WERI-Rb-1 (cell line): ENCODE measurements at regions not wholly inside any gene's neighbourhood (a gene's known extent, or its start where the extent isn't known, plus 50 kb on each side); places are given as distances from the start of the nearest gene placed in this dataset.

Experiments
- DNase-seq: peaks from one replicate; pipeline ENCODE4 v3.0.0-alpha.2; 2020
- H3K27ac ChIP-seq: fragments of 250-450 bp; sonication (Bioruptor Pico); 2 replicates; pipeline ENCODE4 v1.5.1; 2020; ENCODE audit warnings: mild to moderate bottlenecking, moderate library complexity
- H3K27me3 ChIP-seq: fragments of 250-450 bp; sonication (Bioruptor Pico); 2 replicates; pipeline ENCODE4 v1.5.1; 2021; ENCODE audit warnings: mild to moderate bottlenecking, low read depth, moderate library complexity; ENCODE audit not compliant: insufficient read depth, severe bottlenecking
- H3K36me3 ChIP-seq: fragments of 250-450 bp; sonication (Bioruptor Pico); 2 replicates; pipeline ENCODE4 v1.5.1; 2020; ENCODE audit warnings: mild to moderate bottlenecking, moderate library complexity
- H3K4me3 ChIP-seq: 2 replicates; pipeline ENCODE4 v1.5.1; 2011; ENCODE audit warnings: low read depth, mild to moderate bottlenecking, control low read depth, low read length
- H3K9me3 ChIP-seq: fragments of 250-450 bp; sonication (Bioruptor Pico); 2 replicates; pipeline ENCODE4 v1.5.1; 2021; ENCODE audit warnings: mild to moderate bottlenecking, moderate library complexity; ENCODE audit not compliant: severe bottlenecking
- TF ChIP-seq, protein P1 (sequence below): IDR thresholded peaks from 2 replicates; pipeline ENCODE4 v1.5.1; 2011; ENCODE audit warnings: low read depth, mild to moderate bottlenecking, control low read depth, inconsistent platforms, low read length

DNA sequence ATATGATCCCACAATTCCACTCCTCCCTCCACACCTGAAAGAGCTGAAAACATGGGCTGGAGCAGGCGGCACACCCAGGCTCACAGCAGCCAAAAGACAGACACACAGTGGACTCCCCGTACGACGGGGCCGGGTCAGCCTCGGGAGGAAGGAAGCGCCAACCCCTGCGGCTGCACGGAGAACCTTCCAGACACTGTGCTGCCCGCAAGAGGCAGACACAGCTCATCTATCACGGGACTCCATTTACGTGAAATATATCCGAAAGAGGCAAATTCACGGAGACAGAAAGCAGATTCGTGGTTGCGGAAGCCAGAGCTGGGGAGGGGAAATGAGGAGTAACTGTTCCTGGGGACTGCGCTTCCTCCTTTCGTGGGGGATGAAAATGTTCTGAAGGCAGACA lies 165.0 kb downstream of the BRD1 start:
- TF ChIP-seq, protein P1, sequence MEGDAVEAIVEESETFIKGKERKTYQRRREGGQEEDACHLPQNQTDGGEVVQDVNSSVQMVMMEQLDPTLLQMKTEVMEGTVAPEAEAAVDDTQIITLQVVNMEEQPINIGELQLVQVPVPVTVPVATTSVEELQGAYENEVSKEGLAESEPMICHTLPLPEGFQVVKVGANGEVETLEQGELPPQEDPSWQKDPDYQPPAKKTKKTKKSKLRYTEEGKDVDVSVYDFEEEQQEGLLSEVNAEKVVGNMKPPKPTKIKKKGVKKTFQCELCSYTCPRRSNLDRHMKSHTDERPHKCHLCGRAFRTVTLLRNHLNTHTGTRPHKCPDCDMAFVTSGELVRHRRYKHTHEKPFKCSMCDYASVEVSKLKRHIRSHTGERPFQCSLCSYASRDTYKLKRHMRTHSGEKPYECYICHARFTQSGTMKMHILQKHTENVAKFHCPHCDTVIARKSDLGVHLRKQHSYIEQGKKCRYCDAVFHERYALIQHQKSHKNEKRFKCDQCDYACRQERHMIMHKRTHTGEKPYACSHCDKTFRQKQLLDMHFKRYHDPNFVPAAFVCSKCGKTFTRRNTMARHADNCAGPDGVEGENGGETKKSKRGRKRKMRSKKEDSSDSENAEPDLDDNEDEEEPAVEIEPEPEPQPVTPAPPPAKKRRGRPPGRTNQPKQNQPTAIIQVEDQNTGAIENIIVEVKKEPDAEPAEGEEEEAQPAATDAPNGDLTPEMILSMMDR, result no peak
- DNase-seq, result no peak
- Histone ChIP-seq H3K9me3 (no peaks in the 10 kb centered on the region), H3K4me3 (no peak overlapping the region), H3K27me3 (no peaks in the 10 kb centered on the region), H3K27ac (no peak overlapping the region), H3K36me3 (no peaks in the 10 kb centered on the region)

DNA sequence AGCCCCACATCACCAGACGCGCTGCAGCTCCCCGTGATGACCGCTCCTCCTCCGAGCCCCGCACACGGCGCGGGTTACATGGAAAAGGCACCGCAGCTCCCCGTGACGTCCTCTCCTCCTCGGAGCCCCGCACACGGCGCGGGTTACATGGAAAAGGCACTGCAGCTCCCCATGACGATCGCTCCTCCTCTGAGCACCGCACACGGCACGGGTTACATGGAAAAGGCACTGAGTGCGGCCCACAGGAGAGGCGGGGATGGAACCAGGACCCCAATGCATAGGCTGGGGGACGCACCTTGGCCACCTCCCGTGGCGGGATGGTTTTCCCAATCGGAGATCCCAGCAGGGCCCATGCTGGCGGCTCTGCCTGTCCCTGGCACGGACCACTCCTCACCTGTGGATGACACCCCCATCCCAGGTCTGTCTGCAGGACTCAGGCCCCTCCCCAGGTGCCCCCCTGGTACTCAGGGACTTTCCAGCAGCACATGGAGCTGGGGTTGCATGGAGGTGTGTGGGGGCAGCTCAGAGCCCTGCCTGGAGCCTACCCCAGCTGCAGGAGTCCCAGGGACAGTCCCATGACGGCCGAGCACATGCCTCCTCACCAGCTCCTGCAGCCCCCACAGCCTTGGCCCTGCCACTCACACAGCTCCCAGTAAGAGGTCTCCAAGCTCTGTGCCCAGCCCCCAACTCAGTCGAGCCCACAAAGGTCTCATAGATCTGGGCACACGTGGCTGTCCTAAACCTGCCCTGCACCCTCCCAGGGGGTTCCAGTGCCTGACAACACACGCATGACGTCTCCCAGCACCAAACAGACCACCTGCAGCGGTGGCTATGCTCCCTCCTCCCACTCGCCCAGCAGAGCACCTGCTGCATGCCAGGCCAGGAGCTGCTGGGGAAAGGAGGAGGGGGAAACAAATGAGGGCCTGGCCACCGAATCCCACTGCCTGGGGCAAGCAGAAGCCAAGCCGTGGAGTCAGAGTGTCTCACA lies 166.6 kb downstream of the BRD1 start:
- H3K27ac ChIP-seq, result no peak overlapping the region
- no peaks in the 10 kb centered on the region for H3K9me3 ChIP-seq
- H3K36me3 ChIP-seq, result no peaks in the 10 kb centered on the region
- TF ChIP-seq, protein P1, result no peak
- no peak overlapping the region for H3K4me3 ChIP-seq
- H3K27me3 ChIP-seq, result no peaks in the 10 kb centered on the region
- no peak for DNase-seq

DNA sequence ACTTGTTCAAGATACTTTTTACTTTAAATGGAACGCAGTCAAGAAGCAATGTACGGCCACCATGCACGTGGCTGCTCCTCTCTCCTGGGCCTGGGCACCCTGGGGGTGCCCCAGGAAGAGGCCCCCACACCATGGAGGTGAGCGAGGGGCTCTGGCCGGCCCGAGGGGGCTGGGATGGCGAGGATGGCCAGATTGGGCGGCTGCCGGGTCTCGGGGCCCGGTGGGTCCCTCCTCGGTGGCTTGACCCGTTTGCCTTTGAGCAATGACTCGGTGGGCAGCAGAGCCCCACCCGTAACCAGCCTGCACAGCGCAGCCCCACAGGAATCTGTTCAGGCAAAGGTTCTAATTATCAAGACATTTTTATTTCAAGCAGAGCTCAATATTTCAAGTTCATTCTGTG lies 167.4 kb downstream of the BRD1 start:
- no peaks in the 10 kb centered on the region for H3K27me3 ChIP-seq

DNA sequence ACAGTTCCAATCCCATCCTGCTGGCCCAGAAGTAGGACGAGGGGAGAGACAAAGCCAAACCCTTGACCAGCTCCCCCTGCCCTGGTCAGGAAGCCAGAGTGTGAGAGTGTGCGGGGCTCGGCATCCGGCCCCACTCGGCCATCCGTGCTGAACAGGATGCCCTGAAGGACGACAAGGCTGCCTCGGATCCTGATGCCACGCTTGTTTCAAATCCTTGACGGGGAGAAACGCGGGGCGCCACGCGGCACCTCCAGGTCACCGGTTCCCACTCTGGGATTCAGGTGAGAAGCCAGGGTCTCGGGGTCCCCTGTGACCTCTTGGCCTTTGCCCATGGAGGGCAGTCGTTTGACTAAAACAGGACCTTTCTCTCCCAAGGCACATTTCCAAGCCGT lies 167.8 kb downstream of the BRD1 start:
- Histone ChIP-seq H3K9me3 (no peaks in the 10 kb centered on the region), H3K27ac (no peak overlapping the region), H3K27me3 (no peaks in the 10 kb centered on the region), H3K36me3 (no peaks in the 10 kb centered on the region), H3K4me3 (no peak overlapping the region)
- TF ChIP-seq, protein P1, result no peak
- DNase-seq, result peak; percentile 2

More for the DNA sequence above, 167.4 kb downstream of the BRD1 start:
- Histone ChIP-seq H3K36me3 (no peaks in the 10 kb centered on the region), H3K9me3 (no peaks in the 10 kb centered on the region), H3K27ac (no peak overlapping the region), H3K4me3 (no peak overlapping the region)
- TF ChIP-seq, protein P1, result no peak
- DNase-seq, result peak; percentile 2

DNA sequence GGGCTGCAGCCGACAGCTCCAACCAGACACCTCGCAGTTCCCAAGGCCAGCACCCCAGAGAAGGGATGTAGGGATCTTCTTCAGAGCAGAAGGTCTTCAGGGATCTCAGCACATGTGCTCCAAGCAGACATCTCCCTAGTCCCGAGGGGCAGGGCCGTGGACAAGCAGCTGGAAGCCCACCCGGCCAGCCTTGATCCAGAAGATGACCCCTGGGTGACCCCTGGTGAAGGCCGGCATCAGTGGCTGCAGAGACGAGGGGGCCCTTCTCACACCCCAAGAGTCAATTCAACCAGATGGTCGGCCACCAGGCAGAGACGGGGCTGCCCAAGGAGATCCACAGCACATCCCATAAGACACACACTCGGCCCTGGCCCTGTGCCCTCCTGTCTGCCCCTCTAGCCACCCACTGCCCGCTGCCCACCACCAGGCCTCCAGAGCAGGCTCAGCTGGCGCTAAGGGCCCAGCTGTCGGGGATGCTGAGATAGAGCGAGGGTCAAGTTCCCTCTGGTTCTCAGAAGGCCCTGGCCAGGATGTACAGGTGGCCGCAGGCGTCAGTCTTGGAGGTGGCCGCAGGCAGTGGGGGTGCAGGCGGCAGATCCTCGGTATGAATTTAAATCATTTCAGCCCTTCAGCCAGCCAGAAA lies 168.3 kb downstream of the BRD1 start:
- no peak overlapping the region for H3K4me3 ChIP-seq
- TF ChIP-seq, protein P1, result no peak
- H3K9me3 ChIP-seq, result no peaks in the 10 kb centered on the region
- peak; percentile 4 for DNase-seq
- no peaks in the 10 kb centered on the region for H3K27me3 ChIP-seq
- no peaks in the 10 kb centered on the region for H3K36me3 ChIP-seq
- no peak overlapping the region for H3K27ac ChIP-seq
